ENCODE measurements at regions not wholly inside any gene's neighbourhood (a gene's known extent, or its start where the extent isn't known, plus 50 kb on each side); places are given as distances from the start of the nearest gene placed in this dataset.

GRCh38 chr5:4246447-4246846 lies 650.8 kb downstream of the IRX1 start:
- Histone ChIP-seq H3K4me1 (no peaks in the 10 kb centered on the region), H3K36me3 (no peaks in the 10 kb centered on the region), H3K9me3 (no peaks in the 10 kb centered on the region), H3K4me3 (no peak overlapping the region), H3K27me3 (no peaks in the 10 kb centered on the region), H3K27ac (no peak overlapping the region)
- DNase-seq (no peak), ATAC-seq (no peak)
- 62% methylated on average over 2 of the region's 2 CpGs for WGBS (ENCODE audit: insufficient coverage, low coverage, low lambda C conversion rate, missing lambda C conversion rate)
- no peak for TF ChIP-seq POLR2A (IDR thresholded peaks at IDR 0.05)
- no peak for TF ChIP-seq CTCF (IDR thresholded peaks at IDR 0.05)
- intact Hi-C loops (cut with DNase I) = no loop called here

GRCh38 chr5:4250254-4250653 lies 654.6 kb downstream of the IRX1 start:
- DNase-seq = no peak
- Histone ChIP-seq H3K27ac (no peak overlapping the region), H3K27me3 (no peaks in the 10 kb centered on the region), H3K9me3 (no peaks in the 10 kb centered on the region), H3K36me3 (no peaks in the 10 kb centered on the region), H3K4me3 (no peak overlapping the region), H3K4me1 (no peaks in the 10 kb centered on the region)
- intact Hi-C loops (cut with DNase I) = no loop called here
- no peak for ATAC-seq
- WGBS (ENCODE audit: insufficient coverage, low coverage, low lambda C conversion rate, missing lambda C conversion rate) = 53% methylated on average over 4 of the region's 4 CpGs
- no peak for TF ChIP-seq POLR2A (IDR thresholded peaks at IDR 0.05)
- TF ChIP-seq CTCF (IDR thresholded peaks at IDR 0.05) = no peak

GRCh38 chr5:4252385-4252784 lies 656.8 kb downstream of the IRX1 start:
- DNase-seq (no peak), ATAC-seq (no peak)
- no peaks in the 10 kb centered on the region for H3K36me3 ChIP-seq
- intact Hi-C loops (cut with DNase I) = no loop called here
- no peaks in the 10 kb centered on the region for H3K27me3 ChIP-seq
- H3K4me1 ChIP-seq = no peaks in the 10 kb centered on the region
- WGBS (ENCODE audit: insufficient coverage, low coverage, low lambda C conversion rate, missing lambda C conversion rate) = 51% methylated on average over 4 of the region's 4 CpGs
- H3K9me3 ChIP-seq = no peaks in the 10 kb centered on the region
- H3K4me3 ChIP-seq = no peak overlapping the region
- H3K27ac ChIP-seq = no peak overlapping the region
- no peak for TF ChIP-seq CTCF (IDR thresholded peaks at IDR 0.05)
- no peak for TF ChIP-seq POLR2A (IDR thresholded peaks at IDR 0.05)

GRCh38 chr5:4254736-4255135 lies 659.1 kb downstream of the IRX1 start:
- Histone ChIP-seq H3K9me3 (no peaks in the 10 kb centered on the region), H3K4me1 (no peaks in the 10 kb centered on the region), H3K27ac (no peak overlapping the region), H3K36me3 (no peaks in the 10 kb centered on the region), H3K27me3 (no peaks in the 10 kb centered on the region), H3K4me3 (no peak overlapping the region)
- DNase-seq = no peak
- ATAC-seq = no peak
- intact Hi-C loops (cut with DNase I) = no loop called here
- WGBS (ENCODE audit: insufficient coverage, low coverage, low lambda C conversion rate, missing lambda C conversion rate) = 80% methylated on average over 6 of the region's 6 CpGs
- TF ChIP-seq POLR2A (IDR thresholded peaks at IDR 0.05) (no peak), CTCF (IDR thresholded peaks at IDR 0.05) (no peak)

- Histone ChIP-seq H3K27ac (no peak overlapping the region), H3K36me3 (no peaks in the 10 kb centered on the region), H3K4me1 (no peaks in the 10 kb centered on the region), H3K27me3 (no peaks in the 10 kb centered on the region), H3K4me3 (no peak overlapping the region), H3K9me3 (no peaks in the 10 kb centered on the region)
- TF ChIP-seq POLR2A (IDR thresholded peaks at IDR 0.05) (no peak), CTCF (IDR thresholded peaks at IDR 0.05) (no peak)
- 42% methylated on average over 4 of the region's 4 CpGs for WGBS (ENCODE audit: insufficient coverage, low coverage, low lambda C conversion rate, missing lambda C conversion rate)
- intact Hi-C loops (cut with DNase I) = no loop called here
- ATAC-seq = no peak
- no peak for DNase-seq
These were observed 659.8 kb downstream of the IRX1 start for GRCh38 chr5:4255441-4255840.
